ENCODE measurements at regions not wholly inside any gene's neighbourhood (a gene's known extent, or its start where the extent isn't known, plus 50 kb on each side); places are given as distances from the start of the nearest gene placed in this dataset.

DNA sequence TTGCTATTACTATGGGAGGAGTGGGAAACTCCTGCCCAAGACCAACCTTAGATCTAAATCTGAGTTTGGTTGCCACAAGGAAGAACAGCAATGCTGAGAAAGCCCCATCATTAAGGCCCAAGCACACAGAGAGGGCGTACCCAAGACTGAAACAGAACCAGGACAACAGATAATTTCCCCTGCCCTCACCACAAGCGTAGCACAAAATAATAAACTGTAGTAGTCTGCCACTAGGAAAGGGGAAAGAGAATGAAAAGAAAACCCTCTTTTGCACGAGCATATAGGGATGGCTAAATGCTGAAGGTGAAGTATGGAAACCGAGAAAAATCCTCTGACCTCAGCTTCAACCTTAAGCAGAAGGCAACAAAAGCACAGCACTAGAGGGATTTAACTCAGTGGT, 76.5 kb upstream of the DHRS4 start:
- no peak overlapping the region for H3K4me2 ChIP-seq (ENCODE audit: control insufficient read depth, extremely low read depth, insufficient read depth, low read depth, low read length)
- FAIRE-seq = no peak
- no peaks in the 10 kb centered on the region for H3K36me3 ChIP-seq (ENCODE audit: control insufficient read depth in 2 of 2, extremely low read depth in 1 of 2, insufficient read depth in 2 of 2, low read length in 2 of 2)
- DNase-seq (ENCODE audit: low read depth, low spot score) = no peak
- H3K9ac ChIP-seq (ENCODE audit: control insufficient read depth, extremely low read depth, insufficient read depth, low read length) = no peak overlapping the region
- TF ChIP-seq CTCF (optimal IDR thresholded peaks at IDR 0.05 in 1 of 3, IDR thresholded peaks at IDR 0.05 in 1 of 3, conservative IDR thresholded peaks at IDR 0.05 in 1 of 3; ENCODE audit: extremely low read depth in 1 of 3, insufficient read depth in 2 of 3, low read length in 3 of 3) (no peak), EZH2 (IDR thresholded peaks at IDR 0.05; ENCODE audit: low read length) (no peak)
- H2AFZ ChIP-seq (ENCODE audit: control insufficient read depth, low read length) = no peak overlapping the region
- H3K27ac ChIP-seq (ENCODE audit: control insufficient read depth, insufficient read depth, low read length) = no peak overlapping the region
- dilution Hi-C loops (cut with MboI; ENCODE audit: extremely low pct_ligation_motif_present, low sequenced_read_pairs) = no loop called here
- no peak overlapping the region for H3K4me3 ChIP-seq (ENCODE audit: control insufficient read depth in 2 of 3, extremely low read depth in 1 of 3, insufficient read depth in 2 of 3, low read depth in 1 of 3, low read length in 3 of 3)
- no peaks in the 10 kb centered on the region for H3K27me3 ChIP-seq (ENCODE audit: control insufficient read depth, extremely low read depth, insufficient read depth, low read length)
- H3K79me2 ChIP-seq (ENCODE audit: control insufficient read depth, insufficient read depth, low read length) = no peaks in the 10 kb centered on the region
- no peaks in the 10 kb centered on the region for H3K9me1 ChIP-seq (ENCODE audit: control insufficient read depth, extremely low read depth, insufficient read depth, low read length)
- no peaks in the 10 kb centered on the region for H3K9me3 ChIP-seq (ENCODE audit: control insufficient read depth, low read depth, low read length)
- H4K20me1 ChIP-seq (ENCODE audit: control insufficient read depth, extremely low read depth, insufficient read depth, low read length) = no peaks in the 10 kb centered on the region
- no peaks in the 10 kb centered on the region for H3K4me1 ChIP-seq (ENCODE audit: control insufficient read depth, extremely low read depth, insufficient read depth, low read length)

DNA sequence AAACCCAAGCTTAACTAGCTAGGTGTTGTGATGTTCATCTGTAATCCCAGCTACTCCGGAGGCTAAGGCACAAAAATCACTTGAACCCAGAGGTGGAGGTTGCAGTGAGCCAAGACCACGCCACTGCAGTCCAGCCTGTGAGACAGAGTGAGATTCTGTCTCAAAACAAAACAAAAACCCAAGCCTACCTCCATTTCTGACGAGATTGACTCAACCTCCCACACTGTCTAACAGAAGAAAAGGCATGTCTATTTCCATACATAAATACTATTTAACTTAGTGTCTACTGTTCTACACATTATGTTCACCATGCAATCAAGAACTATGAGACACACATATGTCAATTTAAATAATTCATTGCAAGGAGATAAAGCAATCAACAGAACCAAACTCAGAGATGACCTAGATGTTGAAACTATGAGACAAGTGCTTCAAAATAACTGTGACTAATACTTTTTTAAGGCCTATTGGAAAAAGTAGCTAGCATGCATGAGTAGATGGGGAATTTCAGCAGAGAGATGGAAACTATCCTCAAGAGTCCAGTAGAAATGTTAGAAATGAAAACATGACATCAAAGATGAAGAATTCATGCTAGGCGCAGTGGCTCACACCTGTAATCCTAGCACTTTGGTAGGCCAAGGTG, 75.9 kb upstream of the DHRS4 start:
- Histone ChIP-seq H3K27ac (ENCODE audit: control insufficient read depth, insufficient read depth, low read length) (no peak overlapping the region), H3K9ac (ENCODE audit: control insufficient read depth, extremely low read depth, insufficient read depth, low read length) (no peak overlapping the region), H4K20me1 (ENCODE audit: control insufficient read depth, extremely low read depth, insufficient read depth, low read length) (no peaks in the 10 kb centered on the region), H3K4me3 (ENCODE audit: control insufficient read depth in 2 of 3, extremely low read depth in 1 of 3, insufficient read depth in 2 of 3, low read depth in 1 of 3, low read length in 3 of 3) (no peak overlapping the region), H3K4me1 (ENCODE audit: control insufficient read depth, extremely low read depth, insufficient read depth, low read length) (no peaks in the 10 kb centered on the region), H3K27me3 (ENCODE audit: control insufficient read depth, extremely low read depth, insufficient read depth, low read length) (no peaks in the 10 kb centered on the region), H3K36me3 (ENCODE audit: control insufficient read depth in 2 of 2, extremely low read depth in 1 of 2, insufficient read depth in 2 of 2, low read length in 2 of 2) (no peaks in the 10 kb centered on the region), H2AFZ (ENCODE audit: control insufficient read depth, low read length) (no peak overlapping the region), H3K9me1 (ENCODE audit: control insufficient read depth, extremely low read depth, insufficient read depth, low read length) (no peaks in the 10 kb centered on the region), H3K4me2 (ENCODE audit: control insufficient read depth, extremely low read depth, insufficient read depth, low read depth, low read length) (no peak overlapping the region), H3K9me3 (ENCODE audit: control insufficient read depth, low read depth, low read length) (no peaks in the 10 kb centered on the region), H3K79me2 (ENCODE audit: control insufficient read depth, insufficient read depth, low read length) (no peaks in the 10 kb centered on the region)
- DNase-seq (ENCODE audit: low read depth, low spot score) = no peak
- TF ChIP-seq EZH2 (IDR thresholded peaks at IDR 0.05; ENCODE audit: low read length) (no peak), CTCF (optimal IDR thresholded peaks at IDR 0.05 in 1 of 3, IDR thresholded peaks at IDR 0.05 in 1 of 3, conservative IDR thresholded peaks at IDR 0.05 in 1 of 3; ENCODE audit: extremely low read depth in 1 of 3, insufficient read depth in 2 of 3, low read length in 3 of 3) (no peak)
- no peak for FAIRE-seq
- dilution Hi-C loops (cut with MboI; ENCODE audit: extremely low pct_ligation_motif_present, low sequenced_read_pairs) = no loop called here
